Right cardiac atrium (tissue), 5 donors: ENCODE measurements at regions not wholly inside any gene's neighbourhood (a gene's known extent, or its start where the extent isn't known, plus 50 kb on each side); places are given as distances from the start of the nearest gene placed in this dataset.

Experiments
- ATAC-seq, 2 donors: fragments of 200-7000 bp; cut with Tn5 transposase; one replicate each; pipeline versions ENCODE4 v1.8.0 to v1.9.1; 2020; ENCODE audit warnings: moderate library complexity in 2 of 2, mild to moderate bottlenecking in 1 of 2
- DNase-seq, 3 donors: peaks; one replicate each; pipeline ENCODE4 v3.0.0-alpha.2; 2020
- H3K27ac ChIP-seq: one replicate; pipeline ENCODE4 v1.5.1; 2013; ENCODE audit warnings: mild to moderate bottlenecking, low read length, control low read depth, moderate library complexity
- H3K27me3 ChIP-seq: one replicate; pipeline ENCODE4 v1.6.1; 2013; ENCODE audit not compliant: control insufficient read depth, insufficient read depth
- H3K4me1 ChIP-seq: one replicate; pipeline ENCODE4 v1.6.1; 2013; ENCODE audit warnings: low read length; ENCODE audit not compliant: control insufficient read depth, insufficient read depth
- H3K4me3 ChIP-seq: one replicate; pipeline ENCODE4 v1.5.1; 2013; ENCODE audit warnings: low read length, control low read depth
- H3K9me3 ChIP-seq: one replicate; pipeline ENCODE4 v1.6.1; 2013; ENCODE audit warnings: low read length; ENCODE audit not compliant: control insufficient read depth
- WGBS: extraction: QIAGEN DNeasy Blood & Tissue Kit; methylation state at CpG from one replicate; pipeline ENCODE4 v1.1.7; 2013; 5-methylcytosine and 5-hydroxymethylcytosine counted together
- intact Hi-C, 4 donors: fragments of 100-400 bp; cut with DNase I; formaldehyde crosslinking; loops; one replicate each; pipeline versions ENCODE4 v1.11.0 to v1.14.0; 2022 to 2023
- donor health status: healthy with polysubstance abuse.
- donor health status: DM: no; HTN: yes; CAD: no.
- donor health status: DM: no; HTN: no; CAD: no.
- donor health status: DM: no; HTN: yes; CAD: no; lungs with severe emphysema.
- donor health status: DM: yes; HTN: yes; CAD: no.

GRCh38 chr10:121159670-121160069 lies 308.5 kb downstream of the WDR11 start:
- Histone ChIP-seq H3K9me3 (no peaks in the 10 kb centered on the region), H3K4me1 (no peaks in the 10 kb centered on the region), H3K27me3 (no peaks in the 10 kb centered on the region), H3K27ac (no peak overlapping the region), H3K4me3 (no peak overlapping the region)
- no peak for ATAC-seq
- DNase-seq: no peak
- intact Hi-C loops: no loop called here
- WGBS: 81% methylated on average over 5 of the region's 5 CpGs

- ATAC-seq (no peak), DNase-seq (no peak)
- no peaks in the 10 kb centered on the region for H3K9me3 ChIP-seq
- H3K4me3 ChIP-seq: no peak overlapping the region
- no peaks in the 10 kb centered on the region for H3K4me1 ChIP-seq
- H3K27ac ChIP-seq: no peak overlapping the region
- 81% methylated on average over 4 of the region's 4 CpGs for WGBS
- H3K27me3 ChIP-seq: no peaks in the 10 kb centered on the region
- intact Hi-C loops: no loop called here
These were observed 314.1 kb downstream of the WDR11 start for GRCh38 chr10:121165276-121165675.

DNA sequence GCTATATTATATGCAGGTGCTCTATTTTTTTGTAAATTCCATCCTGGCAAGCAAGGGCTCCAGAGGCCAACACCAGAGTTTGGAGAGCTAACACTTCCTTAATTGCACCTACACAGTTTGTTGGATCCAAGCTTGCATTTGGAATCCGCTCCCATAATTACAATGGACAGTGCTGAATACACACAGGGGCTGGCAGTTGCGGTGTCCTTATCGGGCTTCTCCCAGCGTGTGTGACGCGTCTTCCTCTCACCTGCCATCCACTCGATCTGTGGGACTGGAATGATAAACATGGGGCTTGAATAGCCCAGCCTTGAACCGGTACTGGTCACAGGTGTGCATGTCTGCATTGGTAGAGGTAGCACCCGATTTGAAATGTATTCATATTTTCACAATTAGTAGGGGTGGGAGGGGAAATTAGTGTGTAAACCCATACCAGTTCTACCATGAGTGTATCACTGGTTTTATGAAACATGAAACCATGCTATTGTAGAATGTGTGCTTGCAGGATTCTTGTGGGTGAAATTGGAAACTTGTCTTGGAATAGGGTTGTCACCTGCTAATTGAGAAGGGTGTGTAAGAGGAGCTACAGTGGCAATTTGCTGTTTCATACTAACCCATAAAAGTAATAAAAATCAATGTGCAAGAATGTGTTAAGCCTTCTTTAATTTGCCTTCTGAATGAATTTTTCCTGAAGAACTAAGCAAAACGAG lies 316.5 kb downstream of the WDR11 start:
- no peak for DNase-seq

DNA sequence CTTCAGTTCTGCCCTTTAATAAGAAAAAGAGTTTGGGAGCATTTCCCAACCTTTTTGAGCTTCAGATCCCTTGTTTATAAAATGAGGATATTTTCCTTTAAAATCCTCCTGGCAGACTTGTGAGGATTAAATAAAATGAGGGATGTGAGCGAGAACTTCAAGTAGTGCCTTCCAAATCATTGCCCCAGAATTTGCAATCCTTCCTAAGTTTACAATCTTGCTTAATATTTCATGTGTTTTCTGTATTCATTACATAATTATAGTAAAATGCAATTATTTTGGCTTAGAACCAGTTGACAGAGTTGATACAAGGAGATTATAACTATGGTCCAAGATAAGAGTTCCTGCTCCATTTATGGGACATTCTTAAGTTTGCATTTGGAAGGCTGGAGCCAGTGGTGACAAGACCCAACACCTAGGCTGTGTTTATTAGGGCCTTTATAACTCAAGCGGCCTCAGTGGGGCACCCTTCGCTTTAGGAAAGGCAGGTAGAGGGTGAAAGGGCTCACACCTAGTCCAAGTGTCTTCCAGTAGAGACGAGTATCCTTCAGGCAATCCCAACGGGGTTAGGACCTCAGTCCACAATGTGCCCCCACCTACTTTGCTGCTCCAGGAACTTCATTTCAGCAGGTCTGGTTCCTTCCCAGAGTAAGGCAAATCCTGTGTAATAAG lies 317.5 kb downstream of the WDR11 start:
- Histone ChIP-seq H3K4me1 (no peaks in the 10 kb centered on the region), H3K27me3 (no peaks in the 10 kb centered on the region), H3K27ac (no peak overlapping the region), H3K4me3 (no peak overlapping the region), H3K9me3 (no peaks in the 10 kb centered on the region)
- peak in 1 of 2 donors; percentile 19 for ATAC-seq
- intact Hi-C loops: no loop called here
- 67% methylated on average over 5 of the region's 5 CpGs for WGBS
- DNase-seq: no peak

More for the DNA sequence above, 316.5 kb downstream of the WDR11 start:
- Histone ChIP-seq H3K9me3 (no peaks in the 10 kb centered on the region), H3K27ac (no peak overlapping the region), H3K27me3 (no peaks in the 10 kb centered on the region), H3K4me1 (no peaks in the 10 kb centered on the region), H3K4me3 (no peak overlapping the region)
- 60% methylated on average over 10 of the region's 10 CpGs for WGBS
- intact Hi-C loops: no loop called here
- ATAC-seq: no peak

- Histone ChIP-seq H3K4me1 (no peaks in the 10 kb centered on the region), H3K27me3 (no peaks in the 10 kb centered on the region), H3K4me3 (no peak overlapping the region), H3K9me3 (no peaks in the 10 kb centered on the region), H3K27ac (no peak overlapping the region)
- WGBS: 45% methylated on average over 3 of the region's 3 CpGs
- intact Hi-C loops: no loop called here
- DNase-seq (no peak), ATAC-seq (no peak)
These were observed 318.2 kb downstream of the WDR11 start for GRCh38 chr10:121169406-121169805.

DNA sequence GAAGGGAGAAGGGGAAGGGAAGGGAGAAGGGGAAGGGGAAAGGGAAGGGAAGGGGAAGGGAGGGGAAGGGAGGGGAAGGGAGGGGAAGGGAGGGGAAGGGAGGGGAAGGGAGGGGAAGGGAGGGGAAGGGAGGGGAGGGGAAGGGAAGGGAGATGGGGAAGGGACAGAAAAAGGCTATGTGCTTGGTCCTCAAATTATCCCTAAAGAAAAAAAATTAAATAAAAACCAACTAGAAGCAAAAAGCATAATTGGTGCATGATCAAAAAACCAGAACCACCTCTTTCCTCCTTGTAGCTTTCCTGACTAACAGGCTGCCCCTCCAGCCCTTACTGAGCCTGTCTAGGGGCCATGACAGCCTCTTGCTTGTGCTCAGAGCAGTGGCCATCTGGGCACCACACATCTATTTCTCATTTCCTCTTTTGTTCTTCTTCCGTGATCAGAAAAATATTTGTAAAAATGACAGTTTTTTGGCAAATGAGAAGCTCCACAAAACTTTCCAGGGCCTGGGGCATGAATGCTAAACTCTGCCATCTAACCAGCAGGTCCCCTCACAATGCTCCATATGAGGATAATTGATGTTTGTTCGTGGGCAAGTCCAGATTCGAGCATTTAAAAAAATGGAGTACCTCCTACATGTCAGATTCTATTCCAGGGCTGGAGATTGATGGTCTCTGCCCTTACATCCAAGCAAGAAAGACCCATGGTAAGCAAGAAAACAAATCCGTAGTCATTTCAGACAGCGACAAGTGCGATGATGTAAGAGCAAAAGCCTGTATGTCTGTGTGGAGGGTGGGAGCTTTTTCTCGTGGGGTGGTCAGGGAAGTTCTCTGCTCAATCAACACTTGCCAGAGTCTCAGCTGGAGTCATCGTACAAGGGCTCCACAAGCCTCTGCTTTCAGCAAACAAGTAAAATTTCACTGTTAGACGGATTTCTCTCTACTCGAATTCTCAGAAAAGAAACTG lies 320.9 kb downstream of the WDR11 start:
- H3K4me1 ChIP-seq: no peaks in the 10 kb centered on the region
- H3K4me3 ChIP-seq: no peak overlapping the region
- H3K27me3 ChIP-seq: no peaks in the 10 kb centered on the region
- H3K9me3 ChIP-seq: no peaks in the 10 kb centered on the region
- no peak overlapping the region for H3K27ac ChIP-seq
- 61% methylated on average over 10 of the region's 10 CpGs for WGBS
- intact Hi-C loops: no loop called here
- ATAC-seq: no peak
- DNase-seq: no peak

- DNase-seq (no peak), ATAC-seq (no peak)
- WGBS: 51% methylated on average over 1 of the region's 1 CpG
- Histone ChIP-seq H3K27me3 (no peaks in the 10 kb centered on the region), H3K4me3 (no peak overlapping the region), H3K4me1 (no peaks in the 10 kb centered on the region), H3K27ac (no peak overlapping the region), H3K9me3 (no peaks in the 10 kb centered on the region)
- intact Hi-C loops: no loop called here
These were observed 327.8 kb downstream of the WDR11 start for GRCh38 chr10:121179006-121179405.

DNA sequence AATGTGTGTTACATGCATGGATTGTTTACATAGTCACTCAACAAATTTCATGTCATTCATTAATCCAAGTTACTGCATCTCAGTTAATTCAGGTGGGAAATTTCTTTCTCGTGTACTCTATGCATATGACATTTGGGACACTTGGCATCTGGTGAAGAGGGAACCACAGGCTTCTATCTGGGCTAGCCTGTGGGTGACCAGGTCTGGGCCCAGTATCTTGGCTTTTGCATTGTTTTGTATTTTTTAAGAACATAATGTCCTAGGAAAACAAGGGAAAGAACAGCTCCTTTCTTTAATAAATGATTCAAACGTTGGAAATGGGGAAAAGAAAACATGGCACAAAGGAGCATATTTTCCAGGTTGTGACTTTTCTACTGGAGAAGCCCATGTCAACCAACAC lies 331.1 kb downstream of the WDR11 start:
- intact Hi-C loops: no loop called here
- no peak for DNase-seq
- no peaks in the 10 kb centered on the region for H3K27me3 ChIP-seq
- H3K9me3 ChIP-seq: no peaks in the 10 kb centered on the region
- no peaks in the 10 kb centered on the region for H3K4me1 ChIP-seq
- H3K27ac ChIP-seq: no peak overlapping the region
- ATAC-seq: no peak
- H3K4me3 ChIP-seq: no peak overlapping the region
- WGBS: 61% methylated on average over 2 of the region's 2 CpGs

DNA sequence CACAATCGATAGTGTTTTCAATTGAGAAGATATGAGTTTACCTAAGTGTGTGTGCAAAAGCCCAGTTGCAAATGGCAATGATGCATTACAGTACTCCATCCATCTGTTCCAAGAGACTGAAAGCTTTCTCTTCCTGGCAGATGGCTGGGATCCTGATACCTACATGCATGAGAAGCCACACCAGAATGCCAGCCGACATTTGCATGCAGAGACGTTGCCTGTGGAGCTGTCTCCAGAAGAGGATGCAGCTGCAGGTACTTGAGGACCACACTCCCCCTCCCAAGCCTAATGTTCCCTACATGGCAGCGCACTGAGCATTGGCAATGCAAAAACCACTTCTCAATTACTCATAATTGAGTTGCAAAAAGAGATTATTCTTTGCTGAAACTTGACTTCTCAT lies 332.1 kb downstream of the WDR11 start:
- Histone ChIP-seq H3K27ac (no peak overlapping the region), H3K9me3 (no peaks in the 10 kb centered on the region), H3K4me3 (no peak overlapping the region), H3K4me1 (no peaks in the 10 kb centered on the region), H3K27me3 (no peaks in the 10 kb centered on the region)
- ATAC-seq: no peak
- WGBS: 75% methylated on average over 4 of the region's 4 CpGs
- DNase-seq: no peak
- intact Hi-C loops: no loop called here

- WGBS: 49% methylated on average over 1 of the region's 1 CpG
- H3K27me3 ChIP-seq: no peaks in the 10 kb centered on the region
- H3K9me3 ChIP-seq: no peaks in the 10 kb centered on the region
- intact Hi-C loops: no loop called here
- H3K27ac ChIP-seq: no peak overlapping the region
- DNase-seq (no peak), ATAC-seq (no peak)
- H3K4me3 ChIP-seq: no peak overlapping the region
- no peaks in the 10 kb centered on the region for H3K4me1 ChIP-seq
These were observed 332.5 kb downstream of the WDR11 start for GRCh38 chr10:121183707-121184106.
